Astrocyte (in vitro differentiated cells and primary cell): ENCODE measurements at regions not wholly inside any gene's neighbourhood (a gene's known extent, or its start where the extent isn't known, plus 50 kb on each side); places are given as distances from the start of the nearest gene placed in this dataset.
"Not testable (repeated sequence)": the region's sequence is repeated elsewhere in the genome, so short reads cannot be mapped to it uniquely, and the experiment has no call there.

ENCODE experiments used
- EZH2 ChIP-seq: IDR thresholded peaks from 2 replicates; pipeline ENCODE4 v1.6.1; 2012; ENCODE audit warnings: mild to moderate bottlenecking, low read length, inconsistent platforms; ENCODE audit not compliant: insufficient read depth
- TF ChIP-seq, protein P1 (sequence below): IDR thresholded peaks from 2 replicates; pipeline ENCODE4 v1.5.1; 2011; ENCODE audit warnings: low read depth, mild to moderate bottlenecking, inconsistent platforms, low read length, moderate library complexity; ENCODE audit not compliant: insufficient read depth

DNA sequence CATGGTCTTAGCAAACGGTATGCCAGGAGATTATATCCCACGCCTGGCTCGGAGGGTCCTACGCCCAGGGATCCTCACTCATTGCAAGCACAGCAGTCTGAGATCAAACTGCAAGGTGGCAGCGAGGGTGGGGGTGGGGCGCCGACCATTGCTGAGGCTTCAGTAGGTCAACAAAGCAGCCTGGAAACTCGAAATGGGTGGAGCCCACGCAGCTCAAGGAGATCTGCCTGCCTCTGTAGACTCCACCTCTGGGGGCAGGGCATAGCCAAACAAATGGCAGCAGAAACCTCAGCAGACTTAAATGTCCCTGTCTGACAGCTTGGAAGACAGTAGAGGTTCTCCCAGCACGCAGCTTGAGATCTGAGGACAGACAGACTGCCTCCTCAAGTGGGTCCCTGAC is 172.7 kb upstream of the IRAK1BP1 start:
- not testable (repeated sequence) for TF ChIP-seq EZH2
- TF ChIP-seq, protein P1, sequence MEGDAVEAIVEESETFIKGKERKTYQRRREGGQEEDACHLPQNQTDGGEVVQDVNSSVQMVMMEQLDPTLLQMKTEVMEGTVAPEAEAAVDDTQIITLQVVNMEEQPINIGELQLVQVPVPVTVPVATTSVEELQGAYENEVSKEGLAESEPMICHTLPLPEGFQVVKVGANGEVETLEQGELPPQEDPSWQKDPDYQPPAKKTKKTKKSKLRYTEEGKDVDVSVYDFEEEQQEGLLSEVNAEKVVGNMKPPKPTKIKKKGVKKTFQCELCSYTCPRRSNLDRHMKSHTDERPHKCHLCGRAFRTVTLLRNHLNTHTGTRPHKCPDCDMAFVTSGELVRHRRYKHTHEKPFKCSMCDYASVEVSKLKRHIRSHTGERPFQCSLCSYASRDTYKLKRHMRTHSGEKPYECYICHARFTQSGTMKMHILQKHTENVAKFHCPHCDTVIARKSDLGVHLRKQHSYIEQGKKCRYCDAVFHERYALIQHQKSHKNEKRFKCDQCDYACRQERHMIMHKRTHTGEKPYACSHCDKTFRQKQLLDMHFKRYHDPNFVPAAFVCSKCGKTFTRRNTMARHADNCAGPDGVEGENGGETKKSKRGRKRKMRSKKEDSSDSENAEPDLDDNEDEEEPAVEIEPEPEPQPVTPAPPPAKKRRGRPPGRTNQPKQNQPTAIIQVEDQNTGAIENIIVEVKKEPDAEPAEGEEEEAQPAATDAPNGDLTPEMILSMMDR, result not testable (repeated sequence)
